OCI-LY7 (cell line): ENCODE measurements at regions not wholly inside any gene's neighbourhood (a gene's known extent, or its start where the extent isn't known, plus 50 kb on each side); places are given as distances from the start of the nearest gene placed in this dataset.

Experiments used
- EZH2phosphoT487 ChIP-seq: fragments of 200-600 bp; sonication (generic); IDR thresholded peaks from 2 replicates; pipeline ENCODE4 v1.6.1; 2018; ENCODE audit warnings: low read depth, borderline replicate concordance, mild to moderate bottlenecking, mixed run types, antibody characterized with exemption, low read length, moderate library complexity, mixed read lengths
- TF ChIP-seq, protein P1 (sequence below): fragments of 200-600 bp; sonication (generic); conservative IDR thresholded peaks from 2 replicates; pipeline ENCODE4 v1.5.1; 2014; ENCODE audit warnings: mild to moderate bottlenecking, antibody characterized with exemption, low read length, moderate library complexity, mixed read lengths

DNA sequence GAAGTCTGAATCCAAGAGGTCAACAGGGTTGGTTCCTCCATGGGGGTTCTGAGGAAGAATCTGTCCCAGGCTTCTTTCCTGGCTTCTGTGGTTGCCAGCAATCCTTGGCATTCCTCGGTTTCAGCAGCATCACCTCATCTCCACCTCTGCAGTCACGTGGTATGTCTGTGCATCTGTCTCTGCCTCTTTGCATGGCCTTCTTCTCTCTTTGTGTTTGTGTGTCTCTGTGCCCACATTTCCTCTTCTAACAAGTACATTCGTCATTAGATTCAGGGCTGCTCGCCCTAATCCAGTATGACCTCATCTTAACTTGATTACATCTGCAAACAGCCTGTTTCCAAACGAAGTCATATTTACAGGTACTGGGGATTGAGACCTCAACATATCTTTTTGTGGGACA lies 114.0 kb downstream of the BCOR start:
- TF ChIP-seq, protein P1, sequence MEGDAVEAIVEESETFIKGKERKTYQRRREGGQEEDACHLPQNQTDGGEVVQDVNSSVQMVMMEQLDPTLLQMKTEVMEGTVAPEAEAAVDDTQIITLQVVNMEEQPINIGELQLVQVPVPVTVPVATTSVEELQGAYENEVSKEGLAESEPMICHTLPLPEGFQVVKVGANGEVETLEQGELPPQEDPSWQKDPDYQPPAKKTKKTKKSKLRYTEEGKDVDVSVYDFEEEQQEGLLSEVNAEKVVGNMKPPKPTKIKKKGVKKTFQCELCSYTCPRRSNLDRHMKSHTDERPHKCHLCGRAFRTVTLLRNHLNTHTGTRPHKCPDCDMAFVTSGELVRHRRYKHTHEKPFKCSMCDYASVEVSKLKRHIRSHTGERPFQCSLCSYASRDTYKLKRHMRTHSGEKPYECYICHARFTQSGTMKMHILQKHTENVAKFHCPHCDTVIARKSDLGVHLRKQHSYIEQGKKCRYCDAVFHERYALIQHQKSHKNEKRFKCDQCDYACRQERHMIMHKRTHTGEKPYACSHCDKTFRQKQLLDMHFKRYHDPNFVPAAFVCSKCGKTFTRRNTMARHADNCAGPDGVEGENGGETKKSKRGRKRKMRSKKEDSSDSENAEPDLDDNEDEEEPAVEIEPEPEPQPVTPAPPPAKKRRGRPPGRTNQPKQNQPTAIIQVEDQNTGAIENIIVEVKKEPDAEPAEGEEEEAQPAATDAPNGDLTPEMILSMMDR = no peak
- no peak for TF ChIP-seq EZH2phosphoT487
